Naive thymus-derived CD4-positive, alpha-beta T cell (primary cell): ENCODE measurements at regions not wholly inside any gene's neighbourhood (a gene's known extent, or its start where the extent isn't known, plus 50 kb on each side); places are given as distances from the start of the nearest gene placed in this dataset.
"Not testable (repeated sequence)": the region's sequence is repeated elsewhere in the genome, so short reads cannot be mapped to it uniquely, and the experiment has no call there.

ENCODE experiments used
- ATAC-seq: fragments of 150-1000 bp; cut with Tn5 transposase; 2 replicates; pipeline ENCODE4 v1.10.0; 2021; ENCODE audit warnings: mild to moderate bottlenecking, moderate library complexity
- CTCF ChIA-PET: fragments of 350-600 bp; sonication (Branson Sonifier 250); formaldehyde crosslinking; loops from one replicate; lab custom pipeline; 2021; ENCODE audit warnings: antibody characterized with exemption; lab: Charles Lee
- POLR2A ChIA-PET: fragments of 350-600 bp; sonication (Branson Sonifier 250); formaldehyde crosslinking; loops from one replicate; lab custom pipeline; 2021; ENCODE audit warnings: antibody characterized with exemption, inconsistent platforms; lab: Charles Lee
- DNase-seq, 9 donors: peaks; one replicate each; pipeline versions ENCODE4 v3.0.0 to v3.0.0-alpha.2; 2020 to 2022; ENCODE audit warnings: mixed read lengths in 1 of 9
- H3K27ac ChIP-seq: one replicate; pipeline ENCODE4 v1.7.0; 2013; ENCODE audit warnings: mild to moderate bottlenecking, low read depth, low read length, moderate library complexity
- H3K27me3 ChIP-seq, 2 donors: one replicate each; pipeline ENCODE4 v1.7.0; 2013; ENCODE audit warnings: low read length in 2 of 2, mild to moderate bottlenecking in 2 of 2, moderate library complexity in 2 of 2; ENCODE audit not compliant: control insufficient read depth in 2 of 2, insufficient read depth in 2 of 2
- H3K36me3 ChIP-seq, 3 experiments: 1 replicate in 2 of 3; 2 replicates in 1 of 3; pipeline ENCODE4 v1.7.0; 2013; ENCODE audit warnings: low read length in 3 of 3, mild to moderate bottlenecking in 3 of 3, moderate library complexity in 1 of 3; ENCODE audit not compliant: insufficient read depth in 3 of 3, control insufficient read depth in 2 of 3
- H3K4me1 ChIP-seq, 2 donors: one replicate each; pipeline ENCODE4 v1.7.0; 2013; ENCODE audit warnings: low read length in 2 of 2, mild to moderate bottlenecking in 2 of 2, moderate library complexity in 1 of 2; ENCODE audit not compliant: control insufficient read depth in 2 of 2, insufficient read depth in 2 of 2
- H3K4me3 ChIP-seq: 2 replicates; pipeline ENCODE4 v1.7.0; 2013; ENCODE audit warnings: mild to moderate bottlenecking, low read length
- H3K9me3 ChIP-seq, 3 experiments: 1 replicate in 2 of 3; 2 replicates in 1 of 3; pipeline ENCODE4 v1.7.0; 2013; ENCODE audit warnings: low read length in 3 of 3; ENCODE audit not compliant: control insufficient read depth in 2 of 3
- H3K27ac Mint-ChIP-seq, 9 donors: one replicate each; pipeline ENCODE4 v1.8.0; 2020 to 2022; ENCODE audit warnings: mixed read lengths in 9 of 9, mild to moderate bottlenecking in 8 of 9, moderate library complexity in 5 of 9, inconsistent platforms in 2 of 9
- H3K27me3 Mint-ChIP-seq, 5 donors: one replicate each; pipeline ENCODE4 v1.8.0; 2021 to 2022; ENCODE audit warnings: mixed read lengths in 5 of 5, mild to moderate bottlenecking in 1 of 5
- H3K36me3 Mint-ChIP-seq, 5 donors: one replicate each; pipeline ENCODE4 v1.8.0; 2020 to 2022; ENCODE audit warnings: mixed read lengths in 5 of 5, mild to moderate bottlenecking in 3 of 5, inconsistent platforms in 1 of 5
- H3K4me1 Mint-ChIP-seq, 7 donors: one replicate each; pipeline ENCODE4 v1.8.0; 2020 to 2022; ENCODE audit warnings: mixed read lengths in 7 of 7, mild to moderate bottlenecking in 3 of 7, inconsistent platforms in 1 of 7
- H3K4me3 Mint-ChIP-seq, 10 donors: one replicate each; pipeline ENCODE4 v1.8.0; 2020 to 2022; ENCODE audit warnings: mild to moderate bottlenecking in 10 of 10, mixed read lengths in 10 of 10, moderate library complexity in 6 of 10, inconsistent platforms in 2 of 10
- H3K9me3 Mint-ChIP-seq, 11 donors: one replicate each; pipeline ENCODE4 v1.8.0; 2020 to 2022; ENCODE audit warnings: mixed read lengths in 11 of 11, mild to moderate bottlenecking in 4 of 11, inconsistent platforms in 1 of 11, moderate library complexity in 1 of 11
- intact Hi-C, 2 donors: fragments of 100-400 bp; cut with micrococcal nuclease; formaldehyde crosslinking; loops; one replicate each; pipeline ENCODE4 v1.15.1; 2023

DNA sequence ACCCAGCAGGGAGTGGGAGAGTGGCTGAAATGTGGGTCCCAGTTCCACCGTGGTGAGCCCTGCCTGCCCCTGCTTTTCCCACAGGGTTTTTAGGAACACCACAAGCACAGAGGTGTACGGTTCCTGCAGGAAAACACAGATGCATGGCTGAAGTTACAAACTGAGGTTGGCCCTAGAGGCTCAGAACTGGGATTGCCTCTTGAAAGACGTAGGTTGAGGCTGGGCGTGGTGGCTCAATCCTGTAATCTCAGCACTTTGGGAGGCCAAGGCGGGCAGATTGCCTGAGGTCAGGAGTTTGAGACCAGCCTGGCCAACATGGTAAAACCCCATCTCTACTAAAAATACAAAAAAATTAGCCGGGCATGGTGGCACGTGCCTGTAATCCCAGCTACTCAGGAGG lies 121.4 kb upstream of the KIF5B start:
- CTCF ChIA-PET = not testable (repeated sequence)

DNA sequence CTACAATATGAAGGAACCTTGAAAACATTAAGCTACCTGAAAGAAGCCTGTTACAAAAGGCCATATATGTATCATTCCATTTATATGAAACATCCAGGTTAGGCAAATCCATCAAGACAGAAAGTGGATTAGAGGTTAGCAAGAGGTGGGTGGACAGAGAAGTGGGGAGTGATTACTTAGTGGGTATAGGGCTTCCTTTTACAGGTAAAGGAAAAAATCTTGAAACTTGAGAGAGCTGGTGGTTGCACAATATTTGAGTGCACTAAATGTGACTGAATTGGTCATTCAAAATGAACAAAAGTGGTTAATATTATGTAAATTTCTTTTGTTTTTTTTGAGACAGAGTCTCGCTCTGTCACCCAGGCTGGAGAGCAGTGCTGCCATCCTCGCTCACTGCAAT lies 119.4 kb upstream of the KIF5B start:
- Histone ChIP-seq H3K4me3 (no peak overlapping the region), H3K27ac (no peak overlapping the region), H3K9me3 (no peaks in the 10 kb centered on the region), H3K4me1 (no peaks in the 10 kb centered on the region), H3K27me3 (no peaks in the 10 kb centered on the region), H3K36me3 (no peaks in the 10 kb centered on the region)
- ATAC-seq = no peak
- Mint-ChIP-seq H3K27me3 (no peaks in the 10 kb centered on the region), H3K27ac (no peak overlapping the region), H3K36me3 (no peaks in the 10 kb centered on the region), H3K9me3 (peaks cover 0 to 7% (median 0%) of the 10 kb centered on the region in 11 donors), H3K4me3 (no peak overlapping the region), H3K4me1 (no peaks in the 10 kb centered on the region)
- intact Hi-C loops = no loop called here
- DNase-seq = no peak
- ChIA-PET POLR2A (no interaction called here), CTCF (interaction anchor here (0.5 kb wide), 1 partner anchor 82 kb away, joined by 3 read pairs; no protein-coding TSS in a partner anchor)

More for the DNA sequence above, 121.4 kb upstream of the KIF5B start:
- H3K27me3 Mint-ChIP-seq, H3K36me3 ChIP-seq, H3K36me3 Mint-ChIP-seq, H3K9me3 Mint-ChIP-seq, ATAC-seq, H3K27ac ChIP-seq, POLR2A ChIA-PET, intact Hi-C loops, H3K4me1 ChIP-seq, H3K4me1 Mint-ChIP-seq, H3K4me3 ChIP-seq, H3K4me3 Mint-ChIP-seq, H3K27me3 ChIP-seq, H3K27ac Mint-ChIP-seq, DNase-seq, H3K9me3 ChIP-seq: not testable (repeated sequence)

DNA sequence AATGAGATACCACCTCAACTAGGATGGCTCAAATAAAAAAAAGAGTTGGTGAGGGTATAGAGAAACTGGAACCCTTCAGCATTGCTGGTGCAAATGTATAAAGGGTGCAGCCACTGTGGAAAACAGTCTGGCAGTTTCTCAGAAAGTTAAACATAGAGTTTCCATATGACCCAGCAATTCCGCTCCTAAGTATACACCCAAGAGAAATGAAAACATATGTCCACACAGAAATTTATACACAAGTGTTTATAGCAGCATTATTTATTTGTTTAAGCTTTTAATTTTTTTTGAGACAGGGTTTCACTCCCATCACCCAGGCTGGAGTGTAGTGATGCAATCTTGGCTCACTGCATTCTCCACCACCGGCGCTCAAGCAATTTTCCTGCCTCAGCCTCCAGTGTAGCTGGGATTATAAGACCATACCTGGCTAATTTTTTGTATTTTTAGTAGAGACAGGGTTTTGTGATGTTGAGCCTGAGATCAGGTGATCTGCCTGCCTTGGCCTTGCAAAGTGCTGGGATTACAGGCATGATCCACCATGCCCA lies 118.2 kb upstream of the KIF5B start:
- POLR2A ChIA-PET = no interaction called here
- H3K27me3 ChIP-seq = no peaks in the 10 kb centered on the region
- ATAC-seq = no peak
- CTCF ChIA-PET = no interaction called here
- Mint-ChIP-seq H3K9me3 (peaks cover 0 to 7% (median 0%) of the 10 kb centered on the region in 11 donors), H3K4me1 (peaks cover 0 to 3% (median 0%) of the 10 kb centered on the region in 7 donors), H3K27ac (no peak overlapping the region), H3K36me3 (no peaks in the 10 kb centered on the region), H3K27me3 (peaks cover 0 to 4% (median 0%) of the 10 kb centered on the region in 5 donors), H3K4me3 (no peak overlapping the region)
- intact Hi-C loops = no loop called here
- no peaks in the 10 kb centered on the region for H3K36me3 ChIP-seq
- no peaks in the 10 kb centered on the region for H3K4me1 ChIP-seq
- H3K27ac ChIP-seq = no peak overlapping the region
- no peak overlapping the region for H3K4me3 ChIP-seq
- no peaks in the 10 kb centered on the region for H3K9me3 ChIP-seq
- no peak for DNase-seq

DNA sequence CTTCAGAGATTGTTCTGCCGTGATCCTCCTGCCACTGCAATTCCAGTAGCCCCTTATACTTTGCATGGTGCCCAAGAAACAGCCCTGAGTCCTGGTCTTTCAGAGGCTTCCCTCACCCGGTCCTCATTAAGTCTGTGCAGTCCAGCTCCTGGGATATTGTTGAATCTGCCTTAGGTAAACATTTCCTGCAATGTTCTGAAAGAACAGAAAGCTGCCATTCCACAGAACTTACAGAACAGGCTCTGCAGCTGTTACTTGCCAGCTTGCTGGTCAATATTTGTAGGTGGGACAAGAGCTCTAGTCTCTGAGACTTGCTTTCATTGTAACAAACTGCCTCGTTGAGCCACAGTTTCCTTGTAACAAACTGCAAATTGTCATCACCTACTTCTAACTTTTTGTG lies 115.0 kb upstream of the KIF5B start:
- ChIA-PET POLR2A (no interaction called here), CTCF (no interaction called here)
- Mint-ChIP-seq H3K9me3 (peaks cover 0 to 7% (median 0%) of the 10 kb centered on the region in 11 donors), H3K4me1 (peaks cover 0 to 3% (median 0%) of the 10 kb centered on the region in 7 donors), H3K27me3 (peaks cover 0 to 8% (median 0%) of the 10 kb centered on the region in 5 donors), H3K27ac (no peak overlapping the region), H3K4me3 (no peak overlapping the region), H3K36me3 (no peaks in the 10 kb centered on the region)
- Histone ChIP-seq H3K27ac (no peak overlapping the region), H3K4me3 (no peak overlapping the region), H3K4me1 (no peaks in the 10 kb centered on the region), H3K9me3 (no peaks in the 10 kb centered on the region), H3K27me3 (no peaks in the 10 kb centered on the region), H3K36me3 (no peaks in the 10 kb centered on the region)
- intact Hi-C loops = no loop called here
- ATAC-seq = no peak
- no peak for DNase-seq

DNA sequence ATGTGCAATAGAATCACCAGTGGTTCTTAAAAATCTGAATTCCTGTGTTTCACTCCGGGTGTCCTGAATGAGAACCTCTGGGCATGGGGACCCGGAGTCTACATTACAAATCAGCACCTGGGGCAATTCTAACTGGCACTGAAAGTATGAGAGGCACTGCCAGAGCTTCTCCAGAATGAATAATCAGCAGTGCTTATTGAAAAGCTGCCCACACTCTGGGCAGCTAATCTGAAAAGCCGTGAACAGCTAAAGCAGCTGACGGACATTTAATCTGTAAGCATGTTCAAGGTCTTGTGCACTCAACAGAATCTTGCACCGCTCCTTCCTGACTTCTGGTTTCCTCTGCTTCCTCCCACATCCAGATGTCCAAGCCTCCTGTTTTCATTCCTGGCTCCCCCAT lies 113.3 kb upstream of the KIF5B start:
- no peak for ATAC-seq
- no peaks in the 10 kb centered on the region for H3K36me3 ChIP-seq
- no peak overlapping the region for H3K27ac ChIP-seq
- H3K4me3 ChIP-seq = no peak overlapping the region
- Mint-ChIP-seq H3K9me3 (peaks cover 0 to 7% (median 0%) of the 10 kb centered on the region in 11 donors), H3K27ac (no peak overlapping the region), H3K4me1 (peaks cover 0 to 3% (median 0%) of the 10 kb centered on the region in 7 donors), H3K36me3 (no peaks in the 10 kb centered on the region), H3K27me3 (peaks cover 0 to 17% (median 5%) of the 10 kb centered on the region in 5 donors), H3K4me3 (no peak overlapping the region)
- no peak for DNase-seq
- ChIA-PET CTCF (interaction anchor here (0.7 kb wide), 1 partner anchor 9 kb away, joined by 3 read pairs; no protein-coding TSS in a partner anchor), POLR2A (no interaction called here)
- H3K9me3 ChIP-seq = no peaks in the 10 kb centered on the region
- intact Hi-C loops = no loop called here
- H3K27me3 ChIP-seq = no peaks in the 10 kb centered on the region
- H3K4me1 ChIP-seq = no peaks in the 10 kb centered on the region

DNA sequence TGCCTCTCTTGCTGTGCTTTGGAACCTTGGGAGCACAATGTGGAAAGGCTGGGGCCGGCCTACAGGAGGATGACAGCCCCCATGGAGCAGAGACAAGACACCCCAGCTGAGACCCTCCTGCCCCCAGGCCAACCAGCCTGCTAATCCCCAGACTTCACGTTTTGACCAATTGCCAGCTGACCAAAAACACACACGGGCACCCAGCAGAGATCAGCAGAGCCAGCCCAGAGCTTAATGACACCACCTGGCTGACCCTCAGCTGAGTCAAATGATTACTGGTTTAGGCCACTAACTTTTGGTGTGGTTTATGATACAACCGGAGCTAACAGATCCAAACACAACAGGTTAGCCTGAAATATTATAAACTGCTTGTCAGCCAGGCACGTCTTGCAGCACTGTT lies 111.2 kb upstream of the KIF5B start:
- H3K4me3 Mint-ChIP-seq = no peak overlapping the region
- H3K27ac ChIP-seq = no peak overlapping the region
- H3K27ac Mint-ChIP-seq = no peak overlapping the region
- DNase-seq = no peak
- H3K27me3 Mint-ChIP-seq = peaks cover 0 to 18% (median 5%) of the 10 kb centered on the region in 5 donors
- H3K9me3 Mint-ChIP-seq = no peaks in the 10 kb centered on the region
- CTCF ChIA-PET = no interaction called here
- no peaks in the 10 kb centered on the region for H3K36me3 ChIP-seq
- POLR2A ChIA-PET = no interaction called here
- intact Hi-C loops = no loop called here
- H3K4me1 ChIP-seq = no peaks in the 10 kb centered on the region
- no peak overlapping the region for H3K4me3 ChIP-seq
- no peak for ATAC-seq
- no peaks in the 10 kb centered on the region for H3K27me3 ChIP-seq
- no peaks in the 10 kb centered on the region for H3K9me3 ChIP-seq
- peaks cover 0 to 3% (median 0%) of the 10 kb centered on the region in 7 donors for H3K4me1 Mint-ChIP-seq
- H3K36me3 Mint-ChIP-seq = no peaks in the 10 kb centered on the region

DNA sequence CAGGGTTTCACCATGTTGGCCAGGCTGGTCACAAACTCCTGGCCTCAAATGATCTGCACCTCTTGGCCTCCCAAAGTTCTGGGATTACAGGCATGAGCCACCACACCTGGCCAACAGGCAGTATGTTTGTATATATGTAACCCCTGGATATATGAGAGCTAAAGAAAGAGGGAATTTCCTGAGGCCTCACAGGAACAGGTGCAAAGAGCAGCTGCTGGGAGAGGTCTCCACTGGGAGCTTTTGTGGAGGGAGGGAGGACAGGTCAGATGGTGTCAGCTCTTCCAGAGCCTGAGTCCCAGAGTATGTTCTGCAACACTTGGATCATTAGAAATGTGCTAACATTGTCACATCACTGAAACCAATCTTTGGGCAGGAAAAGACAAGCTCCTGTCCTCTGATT lies 110.1 kb upstream of the KIF5B start:
- Histone ChIP-seq H3K36me3 (no peaks in the 10 kb centered on the region), H3K27me3 (no peaks in the 10 kb centered on the region), H3K27ac (no peak overlapping the region), H3K4me1 (no peaks in the 10 kb centered on the region), H3K9me3 (no peaks in the 10 kb centered on the region), H3K4me3 (no peak overlapping the region)
- Mint-ChIP-seq H3K36me3 (no peaks in the 10 kb centered on the region), H3K9me3 (no peaks in the 10 kb centered on the region), H3K27ac (no peak overlapping the region), H3K27me3 (peaks cover 0 to 18% (median 5%) of the 10 kb centered on the region in 5 donors), H3K4me1 (peaks cover 0 to 3% (median 0%) of the 10 kb centered on the region in 7 donors), H3K4me3 (no peak overlapping the region)
- intact Hi-C loops = no loop called here
- DNase-seq = no peak
- ChIA-PET POLR2A (no interaction called here), CTCF (no interaction called here)
- ATAC-seq = no peak
